Jurkat, Clone E6-1 (cell line): ENCODE measurements at regions not wholly inside any gene's neighbourhood (a gene's known extent, or its start where the extent isn't known, plus 50 kb on each side); places are given as distances from the start of the nearest gene placed in this dataset.
"Not testable (repeated sequence)": the region's sequence is repeated elsewhere in the genome, so short reads cannot be mapped to it uniquely, and the experiment has no call there.

ENCODE experiments used
- DNase-seq: peaks from one replicate; pipeline ENCODE4 v3.0.0-alpha.2; 2011; ENCODE audit warnings: low read depth, low spot score
- H3K4me3 ChIP-seq: 2 replicates; pipeline ENCODE4 v1.5.1; 2011; ENCODE audit warnings: mild to moderate bottlenecking, low read length, control low read depth, moderate library complexity

- H3K4me3 ChIP-seq, result no peak overlapping the region
- DNase-seq, result no peak
Observed at GRCh38 chr9:31023847-31024246, 1360.6 kb upstream of the ACO1 start.

- DNase-seq, result no peak
- H3K4me3 ChIP-seq, result no peak overlapping the region
Observed at GRCh38 chr9:31027678-31028077, 1356.8 kb upstream of the ACO1 start.

GRCh38 chr9:31028137-31028536 lies 1356.3 kb upstream of the ACO1 start:
- H3K4me3 ChIP-seq, result no peak overlapping the region
- no peak for DNase-seq

GRCh38 chr9:31030741-31031202 lies 1353.7 kb upstream of the ACO1 start:
- no peak overlapping the region for H3K4me3 ChIP-seq
- DNase-seq, result no peak

GRCh38 chr9:31032206-31032605 lies 1352.2 kb upstream of the ACO1 start:
- no peak for DNase-seq
- H3K4me3 ChIP-seq, result no peak overlapping the region

GRCh38 chr9:31034311-31034710 lies 1350.1 kb upstream of the ACO1 start:
- no peak for DNase-seq
- no peak overlapping the region for H3K4me3 ChIP-seq

- no peak for DNase-seq
- no peak overlapping the region for H3K4me3 ChIP-seq
Observed at GRCh38 chr9:31040564-31040963, 1343.9 kb upstream of the ACO1 start.

GRCh38 chr9:31045810-31046209 lies 1338.6 kb upstream of the ACO1 start:
- H3K4me3 ChIP-seq, result no peak overlapping the region
- no peak for DNase-seq

GRCh38 chr9:31061592-31061991 lies 1322.9 kb upstream of the ACO1 start:
- not testable (repeated sequence) for DNase-seq, H3K4me3 ChIP-seq

GRCh38 chr9:31065691-31066090 lies 1318.8 kb upstream of the ACO1 start:
- no peak for DNase-seq

GRCh38 chr9:31067418-31067817 lies 1317.0 kb upstream of the ACO1 start:
- DNase-seq, result no peak
- no peak overlapping the region for H3K4me3 ChIP-seq

More at GRCh38 chr9:31065691-31066090, 1318.8 kb upstream of the ACO1 start:
- H3K4me3 ChIP-seq, result no peak overlapping the region

- H3K4me3 ChIP-seq, result no peak overlapping the region
- DNase-seq, result no peak
Observed at GRCh38 chr9:31071606-31072286, 1312.7 kb upstream of the ACO1 start.

GRCh38 chr9:31078175-31078574 lies 1306.3 kb upstream of the ACO1 start:
- DNase-seq, result no peak
- H3K4me3 ChIP-seq, result no peak overlapping the region

GRCh38 chr9:31084350-31084749 lies 1300.1 kb upstream of the ACO1 start:
- DNase-seq, result no peak

GRCh38 chr9:31089549-31090221 lies 1294.8 kb upstream of the ACO1 start:
- no peak for DNase-seq
- H3K4me3 ChIP-seq, result no peak overlapping the region

More at GRCh38 chr9:31084350-31084749, 1300.1 kb upstream of the ACO1 start:
- no peak overlapping the region for H3K4me3 ChIP-seq

- no peak for DNase-seq
- no peak overlapping the region for H3K4me3 ChIP-seq
Observed at GRCh38 chr9:31100311-31100710, 1284.1 kb upstream of the ACO1 start.

GRCh38 chr9:31103836-31104235 lies 1280.6 kb upstream of the ACO1 start:
- no peak overlapping the region for H3K4me3 ChIP-seq
- no peak for DNase-seq

- no peak for DNase-seq
- no peak overlapping the region for H3K4me3 ChIP-seq
Observed at GRCh38 chr9:31104249-31104648, 1280.2 kb upstream of the ACO1 start.

- no peak for DNase-seq
Observed at GRCh38 chr9:31112491-31112890, 1272.0 kb upstream of the ACO1 start.

GRCh38 chr9:31114346-31114745 lies 1270.1 kb upstream of the ACO1 start:
- no peak overlapping the region for H3K4me3 ChIP-seq
- DNase-seq, result no peak

More at GRCh38 chr9:31112491-31112890, 1272.0 kb upstream of the ACO1 start:
- no peak overlapping the region for H3K4me3 ChIP-seq
